ENCODE measurements at regions not wholly inside any gene's neighbourhood (a gene's known extent, or its start where the extent isn't known, plus 50 kb on each side); places are given as distances from the start of the nearest gene placed in this dataset.
"Not testable (repeated sequence)": the region's sequence is repeated elsewhere in the genome, so short reads cannot be mapped to it uniquely, and the experiment has no call there.

DNA sequence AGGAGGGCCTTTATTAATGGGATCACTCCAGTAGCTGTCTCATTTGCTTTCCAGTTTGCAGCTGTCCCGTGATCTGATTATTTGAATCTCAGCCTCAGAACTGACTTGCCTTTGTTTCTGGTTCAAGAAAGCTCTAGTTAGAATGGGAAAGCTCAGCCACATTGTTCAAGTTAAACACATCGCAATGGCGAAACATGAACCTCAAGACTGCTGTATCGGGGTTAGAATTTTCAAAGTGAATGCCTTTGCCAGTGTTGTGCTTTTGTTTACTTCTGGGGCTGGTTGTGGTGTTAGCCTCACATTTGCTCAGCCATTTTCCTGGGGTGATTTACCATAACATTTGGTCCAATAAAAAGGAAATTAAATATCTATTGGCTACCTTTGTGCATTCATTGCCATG, 105.3 kb downstream of the LUZP4 start:
- CTCF ChIA-PET; DNase-seq; H3K9me3 ChIP-seq (ENCODE audit: control insufficient read depth in 2 of 3, low read length in 3 of 3); H3K36me3 Mint-ChIP-seq; H3K27ac ChIP-seq (ENCODE audit: low read depth, low read length); H3K4me1 ChIP-seq (ENCODE audit: control insufficient read depth in 2 of 2, insufficient read depth in 2 of 2, low read length in 2 of 2); H3K27me3 ChIP-seq (ENCODE audit: control insufficient read depth in 2 of 2, insufficient read depth in 2 of 2, low read length in 2 of 2); H3K27ac Mint-ChIP-seq; intact Hi-C loops (cut with micrococcal nuclease); H3K4me1 Mint-ChIP-seq; POLR2A ChIA-PET; H3K36me3 ChIP-seq (ENCODE audit: control insufficient read depth in 2 of 3, insufficient read depth in 3 of 3, low read length in 3 of 3); H3K9me3 Mint-ChIP-seq; H3K4me3 ChIP-seq (ENCODE audit: low read length); H3K4me3 Mint-ChIP-seq; H3K27me3 Mint-ChIP-seq; ATAC-seq: not testable (repeated sequence)

DNA sequence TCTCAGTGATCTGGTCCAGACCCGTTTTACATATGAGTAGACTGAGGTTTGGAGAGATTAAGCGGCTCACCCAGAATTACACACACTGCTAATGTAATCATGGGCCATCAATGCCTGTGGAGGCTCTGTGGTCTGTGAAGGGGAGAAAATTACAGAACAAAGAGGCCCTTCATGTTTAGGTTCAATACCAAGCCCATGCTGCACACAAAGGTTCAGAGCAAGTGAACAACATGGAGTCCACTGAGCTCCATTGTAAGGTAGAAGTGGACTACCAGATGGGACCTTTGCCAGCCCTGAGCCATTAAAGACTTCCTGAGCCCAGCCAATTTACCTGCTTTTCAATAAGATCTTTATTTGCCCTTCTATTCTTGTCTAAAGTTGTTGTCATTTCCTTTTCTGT, 109.8 kb downstream of the LUZP4 start:
- Mint-ChIP-seq H3K27me3 (no peaks in the 10 kb centered on the region), H3K4me1 (no peaks in the 10 kb centered on the region), H3K27ac (no peak overlapping the region), H3K36me3 (no peaks in the 10 kb centered on the region), H3K9me3 (peaks cover 0 to 2% (median 0%) of the 10 kb centered on the region in 11 donors), H3K4me3 (no peak overlapping the region)
- Histone ChIP-seq H3K9me3 (ENCODE audit: control insufficient read depth in 2 of 3, low read length in 3 of 3) (no peaks in the 10 kb centered on the region), H3K27me3 (ENCODE audit: control insufficient read depth in 2 of 2, insufficient read depth in 2 of 2, low read length in 2 of 2) (no peaks in the 10 kb centered on the region), H3K27ac (ENCODE audit: low read depth, low read length) (no peak overlapping the region), H3K36me3 (ENCODE audit: control insufficient read depth in 2 of 3, insufficient read depth in 3 of 3, low read length in 3 of 3) (no peaks in the 10 kb centered on the region), H3K4me1 (ENCODE audit: control insufficient read depth in 2 of 2, insufficient read depth in 2 of 2, low read length in 2 of 2) (no peaks in the 10 kb centered on the region), H3K4me3 (ENCODE audit: low read length) (no peak overlapping the region)
- ChIA-PET CTCF (no interaction called here), POLR2A (no interaction called here)
- DNase-seq (no peak), ATAC-seq (no peak)
- intact Hi-C loops (cut with micrococcal nuclease): no loop called here

DNA sequence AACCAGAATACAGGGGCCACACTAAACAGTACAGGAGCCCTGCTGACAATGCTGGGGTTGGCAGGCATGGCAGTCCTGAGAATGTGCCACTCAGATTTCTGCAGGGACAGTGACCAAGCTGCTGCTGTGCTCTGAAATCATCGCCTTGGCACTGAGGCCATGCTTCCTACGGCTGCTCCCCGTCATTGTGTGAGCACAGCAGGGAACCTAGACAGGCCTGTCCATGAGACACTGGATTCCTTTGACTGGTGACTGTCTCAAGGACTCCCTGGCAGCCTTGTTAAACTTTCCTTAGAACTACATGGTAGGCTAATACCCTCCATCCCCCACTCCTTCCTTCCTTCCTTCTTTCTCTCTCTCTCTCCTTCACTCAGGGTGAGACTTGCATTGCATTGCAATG, 111.4 kb downstream of the LUZP4 start:
- no peak overlapping the region for H3K27ac Mint-ChIP-seq
- Histone ChIP-seq H3K27ac (ENCODE audit: low read depth, low read length) (no peak overlapping the region), H3K4me3 (ENCODE audit: low read length) (no peak overlapping the region), H3K9me3 (ENCODE audit: control insufficient read depth in 2 of 3, low read length in 3 of 3) (no peaks in the 10 kb centered on the region), H3K4me1 (ENCODE audit: control insufficient read depth in 2 of 2, insufficient read depth in 2 of 2, low read length in 2 of 2) (no peaks in the 10 kb centered on the region), H3K27me3 (ENCODE audit: control insufficient read depth in 2 of 2, insufficient read depth in 2 of 2, low read length in 2 of 2) (no peaks in the 10 kb centered on the region), H3K36me3 (ENCODE audit: control insufficient read depth in 2 of 3, insufficient read depth in 3 of 3, low read length in 3 of 3) (no peaks in the 10 kb centered on the region)
- no peak overlapping the region for H3K4me3 Mint-ChIP-seq
- ChIA-PET POLR2A (no interaction called here), CTCF (no interaction called here)
- no peaks in the 10 kb centered on the region for H3K27me3 Mint-ChIP-seq
- DNase-seq: no peak
- peaks cover 0 to 2% (median 0%) of the 10 kb centered on the region in 11 donors for H3K9me3 Mint-ChIP-seq
- no peak for ATAC-seq
- H3K36me3 Mint-ChIP-seq: no peaks in the 10 kb centered on the region
- intact Hi-C loops (cut with micrococcal nuclease): no loop called here
- H3K4me1 Mint-ChIP-seq: no peaks in the 10 kb centered on the region

DNA sequence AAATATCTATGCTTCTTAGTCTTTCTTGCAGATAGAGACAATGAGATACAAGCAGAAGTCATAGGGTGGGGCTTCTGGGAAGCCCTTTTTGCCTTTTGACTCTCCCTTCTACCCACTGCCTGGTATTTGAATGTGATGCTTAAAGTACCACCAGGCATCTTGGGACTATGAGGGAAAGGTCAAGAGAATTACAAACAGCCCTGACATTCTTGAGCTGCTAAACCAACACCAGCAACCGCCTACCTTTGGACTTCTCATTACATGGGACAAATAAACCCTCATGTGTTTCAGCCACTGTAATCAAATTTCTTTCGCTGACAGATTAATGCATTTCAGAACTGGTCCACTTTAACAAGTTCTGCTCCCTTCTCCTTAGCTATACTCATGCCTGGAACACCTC, 112.8 kb downstream of the LUZP4 start:
- no peak overlapping the region for H3K4me3 ChIP-seq (ENCODE audit: low read length)
- ATAC-seq: no peak
- H3K36me3 ChIP-seq (ENCODE audit: control insufficient read depth in 2 of 3, insufficient read depth in 3 of 3, low read length in 3 of 3): no peaks in the 10 kb centered on the region
- no peaks in the 10 kb centered on the region for H3K4me1 ChIP-seq (ENCODE audit: control insufficient read depth in 2 of 2, insufficient read depth in 2 of 2, low read length in 2 of 2)
- Mint-ChIP-seq H3K27me3 (no peaks in the 10 kb centered on the region), H3K4me3 (no peak overlapping the region), H3K4me1 (no peaks in the 10 kb centered on the region), H3K9me3 (peaks cover 0 to 2% (median 0%) of the 10 kb centered on the region in 11 donors), H3K27ac (no peak overlapping the region), H3K36me3 (no peaks in the 10 kb centered on the region)
- no peaks in the 10 kb centered on the region for H3K27me3 ChIP-seq (ENCODE audit: control insufficient read depth in 2 of 2, insufficient read depth in 2 of 2, low read length in 2 of 2)
- ChIA-PET POLR2A (no interaction called here), CTCF (no interaction called here)
- H3K27ac ChIP-seq (ENCODE audit: low read depth, low read length): no peak overlapping the region
- no peaks in the 10 kb centered on the region for H3K9me3 ChIP-seq (ENCODE audit: control insufficient read depth in 2 of 3, low read length in 3 of 3)
- no peak for DNase-seq
- intact Hi-C loops (cut with micrococcal nuclease): no loop called here

DNA sequence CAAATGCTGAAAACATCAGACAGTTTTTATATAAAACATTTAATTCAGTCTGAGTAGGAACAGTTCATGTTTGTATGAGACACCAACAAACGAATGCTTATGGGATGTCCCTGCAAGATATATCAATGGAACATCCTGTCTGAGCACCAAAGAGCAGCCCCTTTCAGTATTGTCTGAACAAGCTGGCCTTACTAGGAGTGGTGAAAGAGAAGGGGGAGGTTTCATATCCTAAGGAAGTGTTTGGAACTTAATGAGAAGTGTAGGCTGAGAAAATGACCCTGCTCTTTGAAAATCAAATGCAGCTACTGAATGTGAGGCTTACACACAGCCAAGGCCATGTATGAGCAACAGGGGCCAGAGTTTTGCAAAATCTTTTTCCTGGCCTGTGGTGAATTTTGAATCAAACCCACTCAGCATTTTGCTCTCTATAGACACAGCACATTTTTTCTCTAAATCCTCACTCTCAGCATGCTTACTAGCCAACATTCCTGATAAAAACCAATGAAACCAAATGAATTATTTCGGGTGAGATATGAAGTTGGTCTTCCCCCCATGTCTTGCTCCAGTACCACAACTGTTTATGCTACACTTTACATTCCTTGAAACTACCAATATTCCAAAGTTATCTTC, 119.4 kb downstream of the LUZP4 start:
- Histone ChIP-seq H3K4me1 (ENCODE audit: control insufficient read depth in 2 of 2, insufficient read depth in 2 of 2, low read length in 2 of 2) (no peaks in the 10 kb centered on the region), H3K9me3 (ENCODE audit: control insufficient read depth in 2 of 3, low read length in 3 of 3) (no peaks in the 10 kb centered on the region), H3K36me3 (ENCODE audit: control insufficient read depth in 2 of 3, insufficient read depth in 3 of 3, low read length in 3 of 3) (no peaks in the 10 kb centered on the region), H3K4me3 (ENCODE audit: low read length) (no peak overlapping the region), H3K27me3 (ENCODE audit: control insufficient read depth in 2 of 2, insufficient read depth in 2 of 2, low read length in 2 of 2) (no peaks in the 10 kb centered on the region), H3K27ac (ENCODE audit: low read depth, low read length) (no peak overlapping the region)
- Mint-ChIP-seq H3K4me1 (no peaks in the 10 kb centered on the region), H3K27ac (no peak overlapping the region), H3K36me3 (no peaks in the 10 kb centered on the region), H3K9me3 (no peaks in the 10 kb centered on the region), H3K27me3 (no peaks in the 10 kb centered on the region), H3K4me3 (no peak overlapping the region)
- intact Hi-C loops (cut with micrococcal nuclease): no loop called here
- DNase-seq (no peak), ATAC-seq (no peak)
- CTCF ChIA-PET: no interaction called here
- POLR2A ChIA-PET: no interaction called here

DNA sequence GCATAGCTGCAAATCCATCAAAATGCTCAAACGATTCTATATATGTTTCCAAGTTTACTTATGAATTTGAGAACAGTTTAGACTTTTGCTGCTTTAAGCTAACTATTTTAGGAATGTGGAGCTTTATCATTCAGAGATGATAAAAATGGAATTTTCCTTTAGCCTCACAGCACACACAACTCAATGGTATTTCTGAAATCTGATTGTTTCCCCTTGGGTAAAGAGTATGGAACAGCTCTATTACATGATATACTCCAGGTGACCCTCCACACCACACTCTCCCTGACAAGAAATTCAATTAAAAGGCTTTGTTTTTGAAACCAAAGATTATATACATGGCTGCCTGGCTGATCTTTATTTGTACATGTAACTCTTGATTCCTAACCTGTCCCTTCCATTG, 120.0 kb downstream of the LUZP4 start:
- intact Hi-C loops (cut with micrococcal nuclease): no loop called here
- no peaks in the 10 kb centered on the region for H3K36me3 Mint-ChIP-seq
- CTCF ChIA-PET: no interaction called here

DNA sequence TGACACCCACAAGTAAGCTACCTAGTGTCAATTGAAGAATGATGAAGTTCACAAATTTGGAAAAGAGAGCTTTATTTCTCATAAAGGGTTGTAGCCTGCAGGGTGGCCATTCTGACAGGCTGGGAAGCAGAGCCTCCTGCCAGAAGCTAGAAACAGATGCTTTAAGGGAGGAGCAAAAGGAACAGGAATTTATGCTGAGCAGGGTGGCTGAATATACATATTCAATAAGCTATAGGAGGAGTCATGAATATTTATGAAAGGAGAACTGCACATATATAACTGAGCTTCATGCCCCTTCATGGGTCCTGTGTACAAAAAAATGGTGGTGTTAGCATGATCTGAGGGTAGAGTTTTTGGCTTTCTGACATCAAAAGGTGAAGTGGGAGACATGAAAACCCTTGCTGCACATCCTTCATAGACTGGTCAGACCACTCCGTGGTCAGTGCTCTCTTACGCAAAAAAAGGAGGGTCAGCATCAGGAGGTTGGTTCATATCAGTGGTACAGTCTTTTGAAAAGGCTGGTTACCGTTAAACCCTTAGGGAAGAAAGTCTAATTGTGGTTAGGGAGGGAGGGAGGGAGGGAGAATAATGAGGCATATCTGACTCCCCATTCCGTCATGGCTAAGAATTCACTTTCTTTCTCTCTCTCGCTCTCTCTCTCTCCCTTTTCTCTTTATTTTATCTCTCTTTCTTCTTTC, 121.4 kb downstream of the LUZP4 start:
- Histone ChIP-seq H3K9me3 (ENCODE audit: control insufficient read depth in 2 of 3, low read length in 3 of 3) (no peaks in the 10 kb centered on the region), H3K27ac (ENCODE audit: low read depth, low read length) (no peak overlapping the region), H3K27me3 (ENCODE audit: control insufficient read depth in 2 of 2, insufficient read depth in 2 of 2, low read length in 2 of 2) (no peaks in the 10 kb centered on the region), H3K4me3 (ENCODE audit: low read length) (no peak overlapping the region), H3K4me1 (ENCODE audit: control insufficient read depth in 2 of 2, insufficient read depth in 2 of 2, low read length in 2 of 2) (no peaks in the 10 kb centered on the region), H3K36me3 (ENCODE audit: control insufficient read depth in 2 of 3, insufficient read depth in 3 of 3, low read length in 3 of 3) (no peaks in the 10 kb centered on the region)
- Mint-ChIP-seq H3K27ac (no peak overlapping the region), H3K36me3 (no peaks in the 10 kb centered on the region), H3K4me3 (no peak overlapping the region), H3K4me1 (peaks cover 0 to under 1% (median 0%) of the 10 kb centered on the region in 7 donors), H3K9me3 (no peaks in the 10 kb centered on the region), H3K27me3 (no peaks in the 10 kb centered on the region)
- POLR2A ChIA-PET: no interaction called here
- DNase-seq (no peak), ATAC-seq (no peak)
- CTCF ChIA-PET: no interaction called here
- intact Hi-C loops (cut with micrococcal nuclease): no loop called here

More for the DNA sequence above, 120.0 kb downstream of the LUZP4 start:
- Mint-ChIP-seq H3K27me3 (no peaks in the 10 kb centered on the region), H3K4me1 (no peaks in the 10 kb centered on the region), H3K9me3 (no peaks in the 10 kb centered on the region), H3K27ac (no peak overlapping the region), H3K4me3 (no peak overlapping the region)
- no peaks in the 10 kb centered on the region for H3K36me3 ChIP-seq (ENCODE audit: control insufficient read depth in 2 of 3, insufficient read depth in 3 of 3, low read length in 3 of 3)
- ATAC-seq (no peak), DNase-seq (no peak)
- no peaks in the 10 kb centered on the region for H3K9me3 ChIP-seq (ENCODE audit: control insufficient read depth in 2 of 3, low read length in 3 of 3)
- H3K4me1 ChIP-seq (ENCODE audit: control insufficient read depth in 2 of 2, insufficient read depth in 2 of 2, low read length in 2 of 2): no peaks in the 10 kb centered on the region
- H3K27ac ChIP-seq (ENCODE audit: low read depth, low read length): no peak overlapping the region
- H3K4me3 ChIP-seq (ENCODE audit: low read length): no peak overlapping the region
- H3K27me3 ChIP-seq (ENCODE audit: control insufficient read depth in 2 of 2, insufficient read depth in 2 of 2, low read length in 2 of 2): no peaks in the 10 kb centered on the region
- POLR2A ChIA-PET: no interaction called here
